HL-60 (cell line): ENCODE measurements at regions not wholly inside any gene's neighbourhood (a gene's known extent, or its start where the extent isn't known, plus 50 kb on each side); places are given as distances from the start of the nearest gene placed in this dataset.

Experiments used
- DNase-seq, 2 experiments: peaks; one replicate each; pipeline ENCODE4 v3.0.0-alpha.2; 2010 to 2020; ENCODE audit warnings: low read depth in 1 of 2, low spot score in 1 of 2
- H3K27ac ChIP-seq: fragments of 250-450 bp; sonication (Bioruptor Pico); replicated peaks from 2 replicates; pipeline ENCODE4 v1.5.1; 2020; ENCODE audit warnings: mild to moderate bottlenecking, moderate library complexity
- H3K27me3 ChIP-seq: fragments of 250-450 bp; sonication (Bioruptor Pico); 2 replicates; pipeline ENCODE4 v1.5.1; 2021; ENCODE audit warnings: mild to moderate bottlenecking, moderate library complexity; ENCODE audit not compliant: insufficient read depth, poor library complexity, severe bottlenecking
- H3K4me3 ChIP-seq: replicated peaks from 2 replicates; pipeline ENCODE4 v1.5.1; 2011; ENCODE audit warnings: mild to moderate bottlenecking, control low read depth, low read length; ENCODE audit not compliant: insufficient read depth
- GABPA ChIP-seq: IDR thresholded peaks from 2 replicates; pipeline ENCODE4 v1.6.1; 2012; ENCODE audit warnings: low read depth
- POLR2AphosphoS5 ChIP-seq: IDR thresholded peaks from 2 replicates; pipeline ENCODE4 v1.6.1; 2012; ENCODE audit warnings: low read depth
- SPI1 ChIP-seq: IDR thresholded peaks from 2 replicates; pipeline ENCODE4 v1.6.1; 2012; ENCODE audit warnings: low read depth, mild to moderate bottlenecking, borderline replicate concordance
- TF ChIP-seq, protein P1 (sequence below): IDR thresholded peaks from 2 replicates; pipeline ENCODE4 v1.6.1; 2012; ENCODE audit warnings: low read depth; ENCODE audit not compliant: insufficient replicate concordance
- TF ChIP-seq, protein P2 (sequence below): IDR thresholded peaks from one replicate; pipeline ENCODE4 v1.5.1; 2011; ENCODE audit warnings: low read length, control low read depth, inconsistent platforms; ENCODE audit not compliant: insufficient read depth

DNA sequence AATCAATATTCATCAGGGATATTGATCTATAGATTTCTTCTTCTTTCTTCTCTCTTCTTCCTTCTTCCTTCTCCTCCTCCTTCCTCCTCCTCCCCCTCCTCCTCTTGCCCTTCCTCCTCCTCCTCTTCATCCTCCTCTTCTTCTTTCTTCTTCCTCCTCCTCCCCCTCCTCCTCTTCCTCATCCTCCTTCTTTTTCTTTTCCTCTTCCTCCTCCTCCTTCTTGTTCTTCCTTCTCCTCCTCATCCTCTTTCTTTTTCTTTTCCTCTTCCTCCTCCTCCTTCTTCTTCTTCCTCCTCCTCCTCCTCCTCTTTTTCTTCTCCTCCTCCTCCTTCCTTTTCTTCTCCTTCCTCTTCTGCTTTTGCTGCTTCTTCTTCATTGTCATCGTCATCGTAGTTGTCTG lies 52.4 kb upstream of the SERINC1 start:
- H3K27ac ChIP-seq: no peak overlapping the region
- no peak for DNase-seq
- no peak overlapping the region for H3K4me3 ChIP-seq
- TF ChIP-seq, protein P1, sequence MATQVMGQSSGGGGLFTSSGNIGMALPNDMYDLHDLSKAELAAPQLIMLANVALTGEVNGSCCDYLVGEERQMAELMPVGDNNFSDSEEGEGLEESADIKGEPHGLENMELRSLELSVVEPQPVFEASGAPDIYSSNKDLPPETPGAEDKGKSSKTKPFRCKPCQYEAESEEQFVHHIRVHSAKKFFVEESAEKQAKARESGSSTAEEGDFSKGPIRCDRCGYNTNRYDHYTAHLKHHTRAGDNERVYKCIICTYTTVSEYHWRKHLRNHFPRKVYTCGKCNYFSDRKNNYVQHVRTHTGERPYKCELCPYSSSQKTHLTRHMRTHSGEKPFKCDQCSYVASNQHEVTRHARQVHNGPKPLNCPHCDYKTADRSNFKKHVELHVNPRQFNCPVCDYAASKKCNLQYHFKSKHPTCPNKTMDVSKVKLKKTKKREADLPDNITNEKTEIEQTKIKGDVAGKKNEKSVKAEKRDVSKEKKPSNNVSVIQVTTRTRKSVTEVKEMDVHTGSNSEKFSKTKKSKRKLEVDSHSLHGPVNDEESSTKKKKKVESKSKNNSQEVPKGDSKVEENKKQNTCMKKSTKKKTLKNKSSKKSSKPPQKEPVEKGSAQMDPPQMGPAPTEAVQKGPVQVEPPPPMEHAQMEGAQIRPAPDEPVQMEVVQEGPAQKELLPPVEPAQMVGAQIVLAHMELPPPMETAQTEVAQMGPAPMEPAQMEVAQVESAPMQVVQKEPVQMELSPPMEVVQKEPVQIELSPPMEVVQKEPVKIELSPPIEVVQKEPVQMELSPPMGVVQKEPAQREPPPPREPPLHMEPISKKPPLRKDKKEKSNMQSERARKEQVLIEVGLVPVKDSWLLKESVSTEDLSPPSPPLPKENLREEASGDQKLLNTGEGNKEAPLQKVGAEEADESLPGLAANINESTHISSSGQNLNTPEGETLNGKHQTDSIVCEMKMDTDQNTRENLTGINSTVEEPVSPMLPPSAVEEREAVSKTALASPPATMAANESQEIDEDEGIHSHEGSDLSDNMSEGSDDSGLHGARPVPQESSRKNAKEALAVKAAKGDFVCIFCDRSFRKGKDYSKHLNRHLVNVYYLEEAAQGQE: no peak
- no peak for TF ChIP-seq GABPA
- peaks cover 3% of the 10 kb centered on the region for H3K27me3 ChIP-seq

DNA sequence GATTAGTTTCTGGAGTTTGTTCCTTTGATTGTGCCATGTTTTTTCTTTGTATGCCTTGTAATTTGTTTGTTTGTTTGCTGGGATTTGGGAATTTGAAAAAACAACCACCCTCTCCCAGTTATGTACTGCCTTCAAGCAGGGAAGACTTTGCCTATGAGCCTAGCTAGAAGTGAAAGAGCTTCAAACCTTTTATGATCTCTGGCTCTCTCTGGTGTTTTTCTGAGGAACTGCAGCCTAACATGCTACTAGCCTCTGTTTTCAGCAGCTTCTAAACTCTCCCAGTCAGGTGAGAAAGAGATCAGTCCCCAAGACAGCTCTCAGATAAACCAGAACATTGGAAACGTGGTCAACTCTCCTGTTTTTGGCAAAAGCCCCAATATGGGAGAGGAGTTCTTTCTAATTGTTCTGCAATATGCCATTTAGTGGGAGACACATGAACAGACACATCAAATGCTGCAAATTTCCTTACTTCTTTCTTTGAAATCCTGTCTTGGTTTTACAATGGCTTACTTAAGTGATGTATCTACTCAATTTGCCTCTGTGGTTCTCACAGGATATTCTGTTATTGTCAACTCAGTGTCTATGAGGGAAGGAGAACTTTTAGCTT lies 58.9 kb upstream of the SERINC1 start:
- H3K27me3 ChIP-seq: peaks cover 8% of the 10 kb centered on the region
- no peak overlapping the region for H3K27ac ChIP-seq
- TF ChIP-seq GABPA (no peak), SPI1 (peak; percentile 3; the same call in 1 of the 2 replicates)
- TF ChIP-seq, protein P2, sequence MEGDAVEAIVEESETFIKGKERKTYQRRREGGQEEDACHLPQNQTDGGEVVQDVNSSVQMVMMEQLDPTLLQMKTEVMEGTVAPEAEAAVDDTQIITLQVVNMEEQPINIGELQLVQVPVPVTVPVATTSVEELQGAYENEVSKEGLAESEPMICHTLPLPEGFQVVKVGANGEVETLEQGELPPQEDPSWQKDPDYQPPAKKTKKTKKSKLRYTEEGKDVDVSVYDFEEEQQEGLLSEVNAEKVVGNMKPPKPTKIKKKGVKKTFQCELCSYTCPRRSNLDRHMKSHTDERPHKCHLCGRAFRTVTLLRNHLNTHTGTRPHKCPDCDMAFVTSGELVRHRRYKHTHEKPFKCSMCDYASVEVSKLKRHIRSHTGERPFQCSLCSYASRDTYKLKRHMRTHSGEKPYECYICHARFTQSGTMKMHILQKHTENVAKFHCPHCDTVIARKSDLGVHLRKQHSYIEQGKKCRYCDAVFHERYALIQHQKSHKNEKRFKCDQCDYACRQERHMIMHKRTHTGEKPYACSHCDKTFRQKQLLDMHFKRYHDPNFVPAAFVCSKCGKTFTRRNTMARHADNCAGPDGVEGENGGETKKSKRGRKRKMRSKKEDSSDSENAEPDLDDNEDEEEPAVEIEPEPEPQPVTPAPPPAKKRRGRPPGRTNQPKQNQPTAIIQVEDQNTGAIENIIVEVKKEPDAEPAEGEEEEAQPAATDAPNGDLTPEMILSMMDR: peak; percentile 92
- TF ChIP-seq, protein P1: no peak
- no peak overlapping the region for H3K4me3 ChIP-seq
- peak; percentile 28 to 45 for DNase-seq

DNA sequence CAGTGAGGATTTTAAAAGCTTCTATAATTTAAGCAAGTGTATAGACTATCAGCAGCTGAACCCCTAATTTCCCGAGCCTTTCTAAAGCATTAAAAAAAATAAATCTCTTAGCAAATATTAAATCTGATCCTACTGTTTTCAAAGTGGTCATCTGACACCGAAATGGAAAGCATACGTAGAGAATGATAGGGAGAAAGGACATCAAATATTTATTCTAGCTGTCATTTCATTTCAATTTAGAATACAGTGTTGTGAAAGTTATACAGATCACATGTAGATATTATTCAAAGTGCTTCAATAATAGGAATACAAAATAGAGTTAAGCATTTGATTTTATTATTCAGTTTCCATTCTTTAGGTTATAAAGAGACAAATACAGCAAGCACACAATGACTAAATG lies 61.9 kb upstream of the PKIB start:
- H3K27me3 ChIP-seq: no peaks in the 10 kb centered on the region
- DNase-seq: no peak

More for the DNA sequence above, 61.9 kb upstream of the PKIB start:
- no peak overlapping the region for H3K4me3 ChIP-seq
- H3K27ac ChIP-seq: no peak overlapping the region
- TF ChIP-seq, protein P2: no peak
- TF ChIP-seq POLR2AphosphoS5 (no peak), SPI1 (no peak), GABPA (no peak)
- TF ChIP-seq, protein P1: no peak
